ENCODE measurements at regions not wholly inside any gene's neighbourhood (a gene's known extent, or its start where the extent isn't known, plus 50 kb on each side); places are given as distances from the start of the nearest gene placed in this dataset.
"Not testable (repeated sequence)": the region's sequence is repeated elsewhere in the genome, so short reads cannot be mapped to it uniquely, and the experiment has no call there.

GRCh38 chr13:109702030-109702597, 84.3 kb downstream of the IRS2 start:
- not testable (repeated sequence) for DNase-seq

- peak; percentile 80 to 92 for DNase-seq
Measured at GRCh38 chr13:109700176-109700575, 86.2 kb downstream of the IRS2 start.

- peak in 1 of 2 experiments; percentile 58 for DNase-seq
Measured at GRCh38 chr13:109699628-109700071, 86.7 kb downstream of the IRS2 start.

GRCh38 chr13:109698779-109699178, 87.6 kb downstream of the IRS2 start:
- DNase-seq = no peak

- no peak for DNase-seq
Measured at GRCh38 chr13:109697936-109698335, 88.4 kb downstream of the IRS2 start.

GRCh38 chr13:109695402-109696190, 90.8 kb downstream of the IRS2 start:
- no peak for DNase-seq

- DNase-seq = no peak
Measured at GRCh38 chr13:109694972-109695371, 91.4 kb downstream of the IRS2 start.

- DNase-seq = no peak
Measured at GRCh38 chr13:109693213-109693612, 93.2 kb downstream of the IRS2 start.

- DNase-seq = no peak
Measured at GRCh38 chr13:109691689-109692088, 94.7 kb downstream of the IRS2 start.

GRCh38 chr13:109687559-109688448, 98.6 kb downstream of the IRS2 start:
- DNase-seq = peak; percentile 13 to 59

- DNase-seq = no peak
Measured at GRCh38 chr13:109685203-109685602, 101.2 kb downstream of the IRS2 start.

- DNase-seq = peak in 1 of 2 experiments; percentile 1
Measured at GRCh38 chr13:109684824-109685202, 101.6 kb downstream of the IRS2 start.

- no peak for DNase-seq
Measured at GRCh38 chr13:109684084-109684823, 102.1 kb downstream of the IRS2 start.

GRCh38 chr13:109682534-109683244, 103.7 kb downstream of the IRS2 start:
- no peak for DNase-seq

GRCh38 chr13:109680930-109681329, 105.5 kb downstream of the IRS2 start:
- DNase-seq = no peak

GRCh38 chr13:109680288-109680687, 106.1 kb downstream of the IRS2 start:
- DNase-seq = no peak

GRCh38 chr13:109678459-109678858, 107.9 kb downstream of the IRS2 start:
- no peak for DNase-seq

- no peak for DNase-seq
Measured at GRCh38 chr13:109677206-109677605, 109.2 kb downstream of the IRS2 start.

- no peak for DNase-seq
Measured at GRCh38 chr13:109673477-109673876, 112.9 kb downstream of the IRS2 start.

GRCh38 chr13:109672545-109672944, 113.8 kb downstream of the IRS2 start:
- DNase-seq = no peak

GRCh38 chr13:109671919-109672318, 114.5 kb downstream of the IRS2 start:
- DNase-seq = no peak

- no peak for DNase-seq
Measured at GRCh38 chr13:109670776-109671175, 115.6 kb downstream of the IRS2 start.

Data from NCI-H2081 (cell line).